Caco-2 (cell line): ENCODE measurements at regions not wholly inside any gene's neighbourhood (a gene's known extent, or its start where the extent isn't known, plus 50 kb on each side); places are given as distances from the start of the nearest gene placed in this dataset.

Experiments
- BruUV-seq: library from RNA; stranded (reverse); fragments of 400-500 nt; replicated peaks from 2 replicates; lab custom pipeline; 2021; lab: Mats Ljungman, UMichigan
- CTCF ChIA-PET: fragments of 300-600 bp; sonication (Branson Sonifier 250); formaldehyde crosslinking; loops from one replicate; lab custom pipeline; 2022; ENCODE audit warnings: antibody characterized with exemption; lab: Charles Lee
- POLR2A ChIA-PET: fragments of 300-600 bp; sonication (Branson Sonifier 250); formaldehyde crosslinking; loops from one replicate; lab custom pipeline; 2022; ENCODE audit warnings: antibody characterized with exemption; lab: Charles Lee
- DNase-seq, 2 experiments: peaks; one replicate each; pipeline versions ENCODE4 v3.0.0 to v3.0.0-alpha.2; 2020 to 2022
- H3K27me3 ChIP-seq: replicated peaks from 2 replicates; pipeline ENCODE4 v1.6.0; 2011; ENCODE audit warnings: low read length; ENCODE audit not compliant: control insufficient read depth, insufficient read depth
- H3K36me3 ChIP-seq: 2 replicates; pipeline ENCODE4 v1.5.1; 2011; ENCODE audit warnings: low read length; ENCODE audit not compliant: control insufficient read depth, insufficient read depth
- H3K4me1 ChIP-seq: fragments of 250-450 bp; sonication (Bioruptor Pico); 2 replicates; pipeline ENCODE4 v1.5.1; 2020; ENCODE audit warnings: mild to moderate bottlenecking
- H3K4me3 ChIP-seq: 2 replicates; pipeline ENCODE4 v1.5.1; 2011; ENCODE audit warnings: low read depth, mild to moderate bottlenecking, control low read depth, low read length
- H3K9me3 ChIP-seq: fragments of 250-450 bp; sonication (Bioruptor Pico); 2 replicates; pipeline ENCODE4 v1.5.1; 2020; ENCODE audit warnings: mild to moderate bottlenecking, moderate library complexity
- H3K27ac Mint-ChIP-seq: one replicate; pipeline ENCODE4 v1.8.0; 2022; ENCODE audit warnings: mixed read lengths; ENCODE audit not compliant: unreplicated experiment
- H3K27me3 Mint-ChIP-seq: one replicate; pipeline ENCODE4 v1.8.0; 2022; ENCODE audit warnings: mixed read lengths; ENCODE audit not compliant: insufficient read depth, unreplicated experiment
- H3K36me3 Mint-ChIP-seq: one replicate; pipeline ENCODE4 v1.8.0; 2022; ENCODE audit warnings: mild to moderate bottlenecking, mixed read lengths; ENCODE audit not compliant: insufficient read depth, unreplicated experiment
- H3K4me1 Mint-ChIP-seq: one replicate; pipeline ENCODE4 v1.8.0; 2022; ENCODE audit warnings: low read depth, mixed read lengths; ENCODE audit not compliant: unreplicated experiment
- H3K4me3 Mint-ChIP-seq: one replicate; pipeline ENCODE4 v1.8.0; 2022; ENCODE audit warnings: mild to moderate bottlenecking, moderate library complexity, mixed read lengths; ENCODE audit not compliant: unreplicated experiment
- H3K9me3 Mint-ChIP-seq: one replicate; pipeline ENCODE4 v1.8.0; 2022; ENCODE audit warnings: mixed read lengths; ENCODE audit not compliant: unreplicated experiment
- CTCF ChIP-seq, 2 experiments: fragments of 200-600 bp in 1 of 2; IDR thresholded peaks; 1 replicate in 1 of 2; 2 replicates in 1 of 2; pipeline versions ENCODE4 v1.5.1 to v1.8.0; 2011 to 2022; ENCODE audit warnings: antibody characterized with exemption in 1 of 2, control low read depth in 1 of 2, inconsistent platforms in 1 of 2, low read depth in 1 of 2, low read length in 1 of 2, mild to moderate bottlenecking in 1 of 2, moderate library complexity in 1 of 2; ENCODE audit not compliant: insufficient read depth in 1 of 2, severe bottlenecking in 1 of 2, unreplicated experiment in 1 of 2
- intact Hi-C: fragments of 100-400 bp; cut with micrococcal nuclease; formaldehyde crosslinking; loops from one replicate; pipeline ENCODE4 v1.10.0; 2022; ENCODE audit not compliant: unreplicated experiment

GRCh38 chrX:33465137-33465536, 253.8 kb upstream of the DMD start:
- Mint-ChIP-seq H3K4me1 (no peaks in the 10 kb centered on the region), H3K27ac (no peak overlapping the region), H3K9me3 (no peaks in the 10 kb centered on the region), H3K27me3 (peaks cover 2% of the 10 kb centered on the region), H3K4me3 (no peak overlapping the region), H3K36me3 (no peaks in the 10 kb centered on the region)
- H3K27me3 ChIP-seq = no peaks in the 10 kb centered on the region
- no peak for TF ChIP-seq CTCF (IDR thresholded peaks at IDR 0.05; ENCODE audit: insufficient read depth in 1 of 2, low read depth in 1 of 2, low read length in 1 of 2, severe bottlenecking in 1 of 2, unreplicated experiment in 1 of 2)
- no peaks in the 10 kb centered on the region for H3K9me3 ChIP-seq
- no peak overlapping the region for H3K4me3 ChIP-seq
- CTCF ChIA-PET = no interaction called here
- intact Hi-C loops = no loop called here
- POLR2A ChIA-PET = no interaction called here
- H3K36me3 ChIP-seq = no peaks in the 10 kb centered on the region
- no TSS peak for BruUV-seq
- no peaks in the 10 kb centered on the region for H3K4me1 ChIP-seq
- no peak for DNase-seq

GRCh38 chrX:33457102-33457501, 245.8 kb upstream of the DMD start:
- H3K9me3 Mint-ChIP-seq = no peaks in the 10 kb centered on the region
- ChIA-PET CTCF (no interaction called here), POLR2A (no interaction called here)
- intact Hi-C loops = no loop called here
- no peaks in the 10 kb centered on the region for H3K36me3 Mint-ChIP-seq
- Histone ChIP-seq H3K27me3 (no peaks in the 10 kb centered on the region), H3K9me3 (no peaks in the 10 kb centered on the region), H3K4me1 (no peaks in the 10 kb centered on the region), H3K36me3 (no peaks in the 10 kb centered on the region), H3K4me3 (no peak overlapping the region)
- DNase-seq = no peak
- no peak for TF ChIP-seq CTCF (IDR thresholded peaks at IDR 0.05; ENCODE audit: insufficient read depth in 1 of 2, low read depth in 1 of 2, low read length in 1 of 2, severe bottlenecking in 1 of 2, unreplicated experiment in 1 of 2)
- no peak overlapping the region for H3K4me3 Mint-ChIP-seq
- H3K27ac Mint-ChIP-seq = no peak overlapping the region
- no peaks in the 10 kb centered on the region for H3K4me1 Mint-ChIP-seq
- BruUV-seq = no TSS peak
- peaks cover 3% of the 10 kb centered on the region for H3K27me3 Mint-ChIP-seq

GRCh38 chrX:33447285-33447684, 235.9 kb upstream of the DMD start:
- ChIA-PET CTCF (no interaction called here), POLR2A (no interaction called here)
- H3K4me1 Mint-ChIP-seq = no peaks in the 10 kb centered on the region
- no peaks in the 10 kb centered on the region for H3K9me3 Mint-ChIP-seq
- no peaks in the 10 kb centered on the region for H3K27me3 ChIP-seq
- no peaks in the 10 kb centered on the region for H3K36me3 ChIP-seq
- no TSS peak for BruUV-seq
- no peaks in the 10 kb centered on the region for H3K4me1 ChIP-seq
- H3K36me3 Mint-ChIP-seq = no peaks in the 10 kb centered on the region
- intact Hi-C loops = no loop called here
- peaks cover 3% of the 10 kb centered on the region for H3K27me3 Mint-ChIP-seq
- H3K9me3 ChIP-seq = no peaks in the 10 kb centered on the region
- DNase-seq = no peak
- H3K4me3 ChIP-seq = no peak overlapping the region
- H3K27ac Mint-ChIP-seq = no peak overlapping the region
- TF ChIP-seq CTCF (IDR thresholded peaks at IDR 0.05; ENCODE audit: insufficient read depth in 1 of 2, low read depth in 1 of 2, low read length in 1 of 2, severe bottlenecking in 1 of 2, unreplicated experiment in 1 of 2) = no peak
- H3K4me3 Mint-ChIP-seq = no peak overlapping the region
